HG03097 (cell line): ENCODE measurements at regions not wholly inside any gene's neighbourhood (a gene's known extent, or its start where the extent isn't known, plus 50 kb on each side); places are given as distances from the start of the nearest gene placed in this dataset.
A peak's percentile ranks its signal among the peaks of the same experiment; 100 is the strongest.

Source experiments
- ATAC-seq: cut with Tn5 transposase; IDR thresholded peaks from one replicate; pipeline ENCODE4 v1.9.1; 2021; ENCODE audit not compliant: unreplicated experiment, low FRiP score

DNA sequence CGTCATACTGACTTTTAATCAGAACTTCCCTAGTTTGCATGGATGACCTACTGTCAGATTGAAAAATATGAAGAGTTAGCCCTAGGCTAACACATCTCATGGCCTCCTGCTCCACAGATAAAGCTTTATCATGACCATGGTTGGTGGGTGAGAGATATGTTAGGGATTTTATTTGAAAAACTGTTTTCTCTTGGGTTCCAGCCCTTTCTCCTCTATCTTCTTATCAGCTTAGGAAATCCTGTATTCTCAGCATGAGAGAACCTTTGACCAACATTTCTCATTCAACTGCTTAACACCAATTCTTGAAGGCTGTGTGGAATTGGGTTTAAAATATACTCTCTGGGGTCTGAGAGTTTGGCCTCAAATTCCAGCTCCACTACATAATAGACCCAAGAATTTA, 1407.0 kb upstream of the CELF4 start:
- no peak for ATAC-seq

DNA sequence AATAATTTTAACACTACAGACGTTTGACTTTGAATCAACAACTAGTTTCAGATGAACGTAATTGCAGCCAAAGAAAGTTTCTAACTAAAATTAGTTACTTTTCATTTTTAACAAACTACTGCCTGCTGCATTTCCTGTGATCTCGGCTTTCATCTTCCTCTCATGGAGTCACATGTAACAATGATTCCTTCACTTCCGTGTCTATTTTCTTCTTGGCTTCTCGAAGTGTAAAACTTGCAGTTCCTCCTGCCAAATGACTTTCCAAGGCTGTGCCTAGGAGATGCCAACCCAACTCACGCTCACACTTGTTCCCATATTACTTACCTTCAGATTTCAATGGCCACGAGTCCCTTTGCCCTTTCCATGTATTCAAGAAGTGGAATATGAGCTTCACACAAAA, 1406.3 kb upstream of the CELF4 start:
- no peak for ATAC-seq

DNA sequence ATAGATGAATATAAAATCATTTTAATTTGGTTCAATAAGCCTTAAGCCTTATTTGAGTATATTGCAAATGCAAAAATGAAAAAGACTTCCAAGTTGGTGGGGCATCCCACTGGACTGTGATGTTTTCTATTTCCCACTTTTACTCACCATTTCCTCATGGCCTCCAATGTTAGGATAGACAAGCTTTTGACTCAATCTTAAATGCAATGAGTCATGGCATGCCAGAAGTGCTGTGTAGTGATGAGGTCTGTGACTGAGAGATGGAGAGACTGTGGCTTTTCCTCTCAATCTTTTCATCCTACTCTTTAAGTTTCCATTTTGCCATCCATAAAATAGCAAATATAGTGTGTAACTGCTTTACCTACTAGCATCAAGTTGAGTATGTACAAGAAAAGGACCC, 1401.2 kb upstream of the CELF4 start:
- no peak for ATAC-seq

GRCh38 chr18:38963943-38964660, 1398.5 kb upstream of the CELF4 start:
- no peak for ATAC-seq

DNA sequence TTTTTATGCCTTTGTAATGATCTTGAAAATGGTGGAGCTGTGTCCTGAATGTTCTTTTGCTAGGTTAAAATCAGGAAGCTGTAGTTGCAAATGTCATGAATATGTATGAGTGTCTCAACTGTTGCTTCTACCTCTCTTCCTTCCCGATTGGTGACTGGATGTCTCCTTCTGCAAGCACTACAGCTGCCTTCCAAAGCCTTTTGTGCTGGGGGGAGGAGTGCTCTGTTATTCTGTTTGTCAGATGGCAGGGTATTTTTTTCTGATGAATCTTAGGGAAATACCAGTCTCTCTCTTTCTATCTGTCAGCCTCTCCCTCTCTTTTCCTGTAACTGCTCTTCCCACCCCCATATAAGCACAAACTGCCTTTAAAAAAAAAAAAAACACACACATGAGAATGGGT, 1396.3 kb upstream of the CELF4 start:
- no peak for ATAC-seq

GRCh38 chr18:38957736-38958135, 1392.1 kb upstream of the CELF4 start:
- no peak for ATAC-seq

DNA sequence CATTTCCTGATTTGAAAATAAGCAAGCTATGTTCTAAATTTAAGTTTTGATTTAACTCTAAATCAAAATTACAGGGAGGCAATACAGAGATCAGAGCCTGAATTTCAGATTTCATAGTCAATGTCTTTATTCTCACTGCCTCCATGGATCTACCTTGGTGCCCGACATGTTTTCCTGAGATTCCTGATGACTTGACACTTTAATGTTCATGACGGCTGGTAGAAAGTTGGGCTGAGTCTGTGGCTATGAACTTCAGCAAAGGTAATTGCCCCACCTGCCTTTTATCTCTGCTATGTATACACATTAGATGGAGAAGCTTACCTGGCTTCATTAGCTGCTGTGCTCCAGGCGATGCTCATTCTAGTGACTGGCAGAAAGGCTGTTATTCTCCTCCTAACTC, 1390.5 kb upstream of the CELF4 start:
- no peak for ATAC-seq

GRCh38 chr18:38951633-38952032, 1386.0 kb upstream of the CELF4 start:
- no peak for ATAC-seq

- no peak for ATAC-seq
Observed at GRCh38 chr18:38948436-38948835, 1382.8 kb upstream of the CELF4 start.

DNA sequence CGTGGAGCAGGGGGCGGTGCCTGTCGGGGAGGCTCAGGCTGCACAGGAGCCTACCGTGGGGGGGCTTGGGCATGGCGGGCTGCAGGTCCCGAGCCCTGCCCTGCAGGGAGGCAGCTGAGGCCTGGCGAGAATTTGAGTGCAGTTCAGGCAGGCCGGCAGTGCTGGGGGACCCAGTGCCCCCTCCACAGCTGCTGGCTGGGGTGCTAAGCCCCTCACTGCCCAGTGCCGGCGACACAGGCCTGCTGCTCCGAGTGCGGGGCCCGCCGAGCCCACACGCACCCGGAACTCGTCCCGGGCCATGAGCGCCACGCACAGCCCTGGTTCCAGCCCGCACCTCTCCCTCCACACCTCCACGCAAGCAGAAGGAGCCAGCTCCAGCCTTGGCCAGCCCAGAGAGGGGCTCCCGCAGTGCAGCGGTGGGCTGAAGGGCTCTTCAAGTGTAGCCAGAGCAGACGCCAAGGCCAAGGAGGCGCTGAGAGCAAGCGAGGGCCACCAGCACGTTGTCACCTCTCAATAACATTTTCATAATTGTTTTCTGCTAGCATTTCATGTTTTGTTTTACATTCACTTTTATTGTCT, 1378.9 kb upstream of the CELF4 start:
- no peak for ATAC-seq

- ATAC-seq, result no peak
Observed at GRCh38 chr18:38941711-38942561, 1376.3 kb upstream of the CELF4 start.

GRCh38 chr18:38940863-38941531, 1375.4 kb upstream of the CELF4 start:
- peak; percentile 76 for ATAC-seq

- ATAC-seq, result peak; percentile 27
Observed at GRCh38 chr18:38940475-38940862, 1374.9 kb upstream of the CELF4 start.

DNA sequence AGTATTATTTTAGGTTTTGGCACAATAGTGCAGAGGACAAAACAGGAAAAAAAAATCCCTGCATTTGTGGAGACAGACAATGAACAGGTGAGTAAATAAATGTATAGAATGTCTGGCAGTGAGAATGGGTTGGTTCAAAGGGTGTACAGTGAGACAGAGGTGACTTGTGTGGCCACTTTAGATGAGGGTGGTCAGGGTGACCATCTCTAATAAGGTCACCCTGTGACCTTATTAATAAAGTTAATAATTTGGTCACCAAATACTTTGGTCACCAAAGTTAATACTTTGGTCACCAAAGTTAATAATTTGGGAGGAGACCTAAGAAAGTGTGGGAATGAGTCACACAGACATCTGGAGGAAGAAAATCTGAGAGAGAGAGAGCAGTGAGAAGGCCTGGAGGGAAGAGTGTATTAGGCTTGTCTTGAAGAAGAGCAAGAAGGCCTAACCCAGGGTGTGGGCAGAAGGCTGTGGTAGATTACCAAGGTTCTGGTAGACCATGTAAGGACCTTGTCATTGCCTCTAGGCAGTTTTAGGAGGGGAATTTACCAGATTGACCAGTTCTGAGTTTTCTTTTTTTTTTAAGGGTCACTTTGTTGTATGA, 1368.4 kb upstream of the CELF4 start:
- ATAC-seq, result peak; percentile 91

DNA sequence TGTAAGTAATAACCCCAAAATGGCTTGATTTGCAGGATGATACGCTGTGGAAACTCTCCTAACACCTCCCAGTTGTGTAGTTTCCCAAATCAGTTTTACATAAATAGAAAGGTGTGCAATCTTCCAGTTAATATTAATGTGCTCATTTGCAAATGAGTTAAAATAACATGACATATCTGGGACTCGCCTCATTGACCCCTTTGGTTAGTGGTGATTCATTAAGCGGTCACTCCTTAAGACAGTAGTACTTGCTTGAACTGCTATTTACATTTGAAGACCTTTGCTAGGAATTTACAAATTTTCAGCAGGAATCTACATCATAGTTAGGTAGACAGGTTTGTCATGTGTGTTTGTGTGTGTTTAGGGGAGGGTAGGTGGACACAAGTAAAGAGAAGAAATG, 1367.7 kb upstream of the CELF4 start:
- ATAC-seq, result no peak

GRCh38 chr18:38932752-38933151, 1367.2 kb upstream of the CELF4 start:
- peak; percentile 51 for ATAC-seq

DNA sequence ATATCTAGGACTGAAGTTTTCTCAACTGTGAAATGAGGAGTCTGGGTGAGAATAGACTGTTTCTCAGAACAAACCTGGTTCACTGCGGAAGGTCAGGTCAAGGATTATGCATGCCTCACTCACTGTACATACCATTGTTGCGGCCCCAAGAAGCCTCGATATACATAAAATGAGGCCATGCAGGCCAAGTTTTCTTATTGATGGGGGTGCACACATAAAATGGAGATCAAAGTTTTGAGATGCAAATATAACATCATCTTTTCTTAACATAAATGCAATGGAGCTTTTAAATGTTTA, 1366.1 kb upstream of the CELF4 start:
- no peak for ATAC-seq

DNA sequence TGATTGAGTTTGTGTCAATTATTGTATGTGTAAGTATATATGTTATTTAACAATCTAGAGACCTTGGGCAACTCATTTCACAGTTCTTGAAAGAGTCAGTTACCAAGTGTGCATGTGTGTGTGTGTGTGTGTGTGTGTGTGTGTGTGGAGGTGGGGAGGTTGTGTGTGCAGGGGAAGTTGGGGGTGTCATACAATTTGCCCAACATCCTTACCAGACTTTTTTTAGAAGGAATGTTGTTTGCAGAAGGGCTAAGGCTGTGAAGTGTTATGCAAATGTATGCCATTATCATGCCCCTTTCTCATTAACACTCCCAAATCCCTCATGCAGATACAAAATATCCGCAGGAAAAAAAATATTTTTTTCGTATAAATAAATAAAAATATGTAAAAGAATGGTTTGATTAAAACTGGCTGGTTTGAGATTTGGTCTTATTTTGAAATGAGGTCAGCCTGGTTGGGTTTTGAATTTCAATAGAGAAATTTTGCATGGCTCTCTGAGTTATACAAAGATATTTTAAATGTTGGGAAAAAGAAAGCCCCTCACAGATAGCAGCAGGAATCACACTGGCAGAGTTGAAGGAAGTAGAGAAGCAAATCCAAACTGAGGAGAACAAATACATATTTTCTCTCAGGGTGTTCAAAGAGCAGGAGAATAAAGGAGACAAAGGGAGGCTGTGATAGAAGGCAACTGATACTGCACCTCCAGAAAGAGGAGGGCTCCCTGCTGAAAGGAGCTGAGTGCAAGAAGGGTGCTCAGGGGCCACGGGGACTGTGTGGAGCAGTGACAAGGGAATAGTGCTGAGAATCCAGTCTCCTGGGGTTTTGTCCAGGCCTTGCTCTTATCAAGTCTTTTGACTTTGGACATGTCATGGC, 1365.5 kb upstream of the CELF4 start:
- ATAC-seq, result no peak

DNA sequence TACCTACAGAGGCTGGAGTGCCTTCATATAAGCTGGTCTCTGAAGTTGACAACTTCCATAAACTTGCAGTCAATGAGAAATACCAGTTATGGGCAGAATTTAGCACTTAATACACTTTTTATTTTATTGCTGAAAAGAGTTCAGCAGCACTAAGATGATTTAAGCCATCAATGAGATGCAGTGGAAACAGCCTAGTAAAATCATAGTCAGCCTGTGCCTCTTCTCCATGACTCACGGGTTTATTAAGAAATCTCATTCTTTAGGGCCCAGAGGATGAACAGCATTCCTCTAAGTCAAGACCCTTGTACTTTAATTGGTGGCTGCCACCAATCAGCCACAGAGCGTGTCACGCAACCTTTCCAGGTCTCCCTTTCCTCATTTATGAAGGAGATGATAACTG, 1357.9 kb upstream of the CELF4 start:
- no peak for ATAC-seq

GRCh38 chr18:38923126-38923525, 1357.5 kb upstream of the CELF4 start:
- ATAC-seq, result no peak
